ENCODE measurements at regions not wholly inside any gene's neighbourhood (a gene's known extent, or its start where the extent isn't known, plus 50 kb on each side); places are given as distances from the start of the nearest gene placed in this dataset.

GRCh38 chr11:111067994-111068393, 177.5 kb upstream of the POU2AF2 start:
- DNase-seq (ENCODE audit: low spot score): no peak
- no peak overlapping the region for H4K8ac ChIP-seq (ENCODE audit: low read depth, low read length)
- H2BK120ac ChIP-seq (ENCODE audit: low read depth, low read length): no peak overlapping the region
- WGBS, 2 donors (ENCODE audit: extremely low coverage in 2 of 2, insufficient read length in 2 of 2, insufficient replicate concordance in 1 of 2): no CpG with 5 or more reads among the region's 1 CpG
- no peak overlapping the region for H4K91ac ChIP-seq (ENCODE audit: low read depth, low read length, poor library complexity)
- no peak overlapping the region for H3K4ac ChIP-seq (ENCODE audit: low read length)
- no peak overlapping the region for H3K23ac ChIP-seq (ENCODE audit: low read depth, low read length, poor library complexity)
- H3K79me1 ChIP-seq (ENCODE audit: low read depth, low read length): no peaks in the 10 kb centered on the region
- H3K18ac ChIP-seq (ENCODE audit: low read length): no peak overlapping the region
- H3K4me2 ChIP-seq (ENCODE audit: insufficient read depth, low read length, poor library complexity, severe bottlenecking): no peak overlapping the region
- no peaks in the 10 kb centered on the region for H3K27me3 ChIP-seq (ENCODE audit: control insufficient read depth in 3 of 3, insufficient read depth in 3 of 3, low read depth in 1 of 3, low read length in 3 of 3)
- no peaks in the 10 kb centered on the region for H3K36me3 ChIP-seq (replicated peaks in 1 of 2; ENCODE audit: control insufficient read depth in 2 of 2, insufficient read depth in 2 of 2, low read length in 2 of 2)
- no peak overlapping the region for H3K14ac ChIP-seq (ENCODE audit: low read length)
- no peak overlapping the region for H2BK12ac ChIP-seq (ENCODE audit: low read length)
- no peak overlapping the region for H2AFZ ChIP-seq (ENCODE audit: low read length)
- H3K27ac ChIP-seq (replicated peaks; ENCODE audit: low read length): no peak overlapping the region
- no peak overlapping the region for H2AK5ac ChIP-seq (ENCODE audit: low read depth, low read length)
- no peak overlapping the region for H2BK5ac ChIP-seq (ENCODE audit: low read length)
- no peak overlapping the region for H3K4me3 ChIP-seq (ENCODE audit: low read length in 2 of 2)
- peaks cover 0 to 1% of the 10 kb centered on the region in 2 donors for H3K9me3 ChIP-seq (replicated peaks in 1 of 2; ENCODE audit: control insufficient read depth in 2 of 2, insufficient read depth in 1 of 2, low read depth in 1 of 2, low read length in 2 of 2)
- H3K9ac ChIP-seq (ENCODE audit: low read depth, low read length, poor library complexity): no peak overlapping the region
- H3K4me1 ChIP-seq (ENCODE audit: control insufficient read depth in 2 of 2, insufficient read depth in 1 of 2, low read depth in 1 of 2, low read length in 2 of 2): peaks cover 0 to 4% of the 10 kb centered on the region in 2 donors
- H2BK15ac ChIP-seq (ENCODE audit: low read length): no peak overlapping the region

- Histone ChIP-seq H4K8ac (ENCODE audit: low read depth, low read length) (no peak overlapping the region), H2BK15ac (ENCODE audit: low read length) (no peak overlapping the region), H2AFZ (ENCODE audit: low read length) (no peak overlapping the region), H3K9ac (ENCODE audit: low read depth, low read length, poor library complexity) (no peak overlapping the region), H3K27me3 (ENCODE audit: control insufficient read depth in 3 of 3, insufficient read depth in 3 of 3, low read depth in 1 of 3, low read length in 3 of 3) (no peaks in the 10 kb centered on the region), H3K4me3 (ENCODE audit: low read length in 2 of 2) (no peak overlapping the region), H3K4ac (ENCODE audit: low read length) (no peak overlapping the region), H3K27ac (replicated peaks; ENCODE audit: low read length) (no peak overlapping the region), H3K36me3 (replicated peaks in 1 of 2; ENCODE audit: control insufficient read depth in 2 of 2, insufficient read depth in 2 of 2, low read length in 2 of 2) (no peaks in the 10 kb centered on the region), H2AK5ac (ENCODE audit: low read depth, low read length) (no peak overlapping the region), H3K79me1 (ENCODE audit: low read depth, low read length) (no peaks in the 10 kb centered on the region), H3K23ac (ENCODE audit: low read depth, low read length, poor library complexity) (no peak overlapping the region), H4K91ac (ENCODE audit: low read depth, low read length, poor library complexity) (no peak overlapping the region), H3K4me2 (ENCODE audit: insufficient read depth, low read length, poor library complexity, severe bottlenecking) (no peak overlapping the region), H3K9me3 (replicated peaks in 1 of 2; ENCODE audit: control insufficient read depth in 2 of 2, insufficient read depth in 1 of 2, low read depth in 1 of 2, low read length in 2 of 2) (peaks cover 0 to 1% of the 10 kb centered on the region in 2 donors), H3K18ac (ENCODE audit: low read length) (no peak overlapping the region), H2BK120ac (ENCODE audit: low read depth, low read length) (no peak overlapping the region), H2BK5ac (ENCODE audit: low read length) (no peak overlapping the region), H3K14ac (ENCODE audit: low read length) (no peak overlapping the region), H2BK12ac (ENCODE audit: low read length) (no peak overlapping the region), H3K4me1 (ENCODE audit: control insufficient read depth in 2 of 2, insufficient read depth in 1 of 2, low read depth in 1 of 2, low read length in 2 of 2) (peaks cover 0 to 4% of the 10 kb centered on the region in 2 donors)
- no CpG with 5 or more reads among the region's 2 CpGs for WGBS, 2 donors (ENCODE audit: extremely low coverage in 2 of 2, insufficient read length in 2 of 2, insufficient replicate concordance in 1 of 2)
- no peak for DNase-seq (ENCODE audit: low spot score)
These were observed 178.7 kb upstream of the POU2AF2 start for GRCh38 chr11:111066846-111067245.

GRCh38 chr11:111063726-111064517, 181.6 kb upstream of the POU2AF2 start:
- Histone ChIP-seq H2AK5ac (ENCODE audit: low read depth, low read length) (no peak overlapping the region), H3K18ac (ENCODE audit: low read length) (no peak overlapping the region), H3K4me1 (ENCODE audit: control insufficient read depth in 2 of 2, insufficient read depth in 1 of 2, low read depth in 1 of 2, low read length in 2 of 2) (peaks cover 0 to 4% of the 10 kb centered on the region in 2 donors), H2BK15ac (ENCODE audit: low read length) (no peak overlapping the region), H3K36me3 (replicated peaks in 1 of 2; ENCODE audit: control insufficient read depth in 2 of 2, insufficient read depth in 2 of 2, low read length in 2 of 2) (no peaks in the 10 kb centered on the region), H3K23ac (ENCODE audit: low read depth, low read length, poor library complexity) (no peak overlapping the region), H4K91ac (ENCODE audit: low read depth, low read length, poor library complexity) (no peak overlapping the region), H3K4ac (ENCODE audit: low read length) (no peak overlapping the region), H3K27me3 (ENCODE audit: control insufficient read depth in 3 of 3, insufficient read depth in 3 of 3, low read depth in 1 of 3, low read length in 3 of 3) (no peaks in the 10 kb centered on the region), H4K8ac (ENCODE audit: low read depth, low read length) (no peak overlapping the region), H3K4me3 (ENCODE audit: low read length in 2 of 2) (no peak overlapping the region), H3K27ac (replicated peaks; ENCODE audit: low read length) (no peak overlapping the region), H2AFZ (ENCODE audit: low read length) (no peak overlapping the region), H2BK120ac (ENCODE audit: low read depth, low read length) (no peak overlapping the region), H3K79me1 (ENCODE audit: low read depth, low read length) (no peaks in the 10 kb centered on the region), H2BK5ac (ENCODE audit: low read length) (no peak overlapping the region), H3K9me3 (replicated peaks in 1 of 2; ENCODE audit: control insufficient read depth in 2 of 2, insufficient read depth in 1 of 2, low read depth in 1 of 2, low read length in 2 of 2) (peaks cover 0 to 1% of the 10 kb centered on the region in 2 donors), H3K9ac (ENCODE audit: low read depth, low read length, poor library complexity) (no peak overlapping the region), H2BK12ac (ENCODE audit: low read length) (no peak overlapping the region), H3K14ac (ENCODE audit: low read length) (no peak overlapping the region), H3K4me2 (ENCODE audit: insufficient read depth, low read length, poor library complexity, severe bottlenecking) (no peak overlapping the region)
- WGBS, 2 donors (ENCODE audit: extremely low coverage in 2 of 2, insufficient read length in 2 of 2, insufficient replicate concordance in 1 of 2): no CpG with 5 or more reads among the region's 6 CpGs
- DNase-seq (ENCODE audit: low spot score): no peak

GRCh38 chr11:111062420-111062819, 183.1 kb upstream of the POU2AF2 start:
- no CpG with 5 or more reads among the region's 3 CpGs for WGBS, 2 donors (ENCODE audit: extremely low coverage in 2 of 2, insufficient read length in 2 of 2, insufficient replicate concordance in 1 of 2)
- Histone ChIP-seq H3K4ac (ENCODE audit: low read length) (no peak overlapping the region), H3K36me3 (replicated peaks in 1 of 2; ENCODE audit: control insufficient read depth in 2 of 2, insufficient read depth in 2 of 2, low read length in 2 of 2) (no peaks in the 10 kb centered on the region), H3K14ac (ENCODE audit: low read length) (no peak overlapping the region), H3K27ac (replicated peaks; ENCODE audit: low read length) (no peak overlapping the region), H3K23ac (ENCODE audit: low read depth, low read length, poor library complexity) (no peak overlapping the region), H2AK5ac (ENCODE audit: low read depth, low read length) (no peak overlapping the region), H2BK12ac (ENCODE audit: low read length) (no peak overlapping the region), H3K27me3 (ENCODE audit: control insufficient read depth in 3 of 3, insufficient read depth in 3 of 3, low read depth in 1 of 3, low read length in 3 of 3) (no peaks in the 10 kb centered on the region), H3K79me1 (ENCODE audit: low read depth, low read length) (no peaks in the 10 kb centered on the region), H3K18ac (ENCODE audit: low read length) (no peak overlapping the region), H3K4me2 (ENCODE audit: insufficient read depth, low read length, poor library complexity, severe bottlenecking) (no peak overlapping the region), H2BK120ac (ENCODE audit: low read depth, low read length) (no peak overlapping the region), H3K4me3 (ENCODE audit: low read length in 2 of 2) (no peak overlapping the region), H2BK15ac (ENCODE audit: low read length) (no peak overlapping the region), H2AFZ (ENCODE audit: low read length) (no peak overlapping the region), H3K4me1 (ENCODE audit: control insufficient read depth in 2 of 2, insufficient read depth in 1 of 2, low read depth in 1 of 2, low read length in 2 of 2) (peaks cover 0 to 4% of the 10 kb centered on the region in 2 donors), H2BK5ac (ENCODE audit: low read length) (no peak overlapping the region), H4K91ac (ENCODE audit: low read depth, low read length, poor library complexity) (no peak overlapping the region), H3K9ac (ENCODE audit: low read depth, low read length, poor library complexity) (no peak overlapping the region), H4K8ac (ENCODE audit: low read depth, low read length) (no peak overlapping the region), H3K9me3 (replicated peaks in 1 of 2; ENCODE audit: control insufficient read depth in 2 of 2, insufficient read depth in 1 of 2, low read depth in 1 of 2, low read length in 2 of 2) (no peaks in the 10 kb centered on the region)
- DNase-seq (ENCODE audit: low spot score): no peak

Data from neuronal stem cell (in vitro differentiated cells).